ENCODE measurements at regions not wholly inside any gene's neighbourhood (a gene's known extent, or its start where the extent isn't known, plus 50 kb on each side); places are given as distances from the start of the nearest gene placed in this dataset.

DNA sequence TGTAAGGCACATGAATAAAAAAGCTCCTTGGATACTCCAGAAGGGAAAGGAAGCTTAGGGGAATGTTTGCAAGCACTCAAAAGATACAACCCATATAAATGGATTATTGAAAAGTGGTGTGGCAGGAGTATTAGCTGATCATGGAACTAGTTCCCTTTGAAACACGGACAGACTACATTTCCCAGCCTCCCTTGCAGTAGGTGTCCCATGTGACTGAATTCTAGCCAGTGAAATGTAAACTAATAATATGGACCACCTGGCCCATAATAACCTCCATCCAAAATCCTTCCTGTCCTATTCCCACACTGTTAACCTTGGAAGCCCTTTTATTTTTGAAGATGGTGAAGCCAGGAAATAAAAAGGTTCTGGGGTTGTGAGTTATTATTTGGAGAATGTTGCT, 242.3 kb downstream of the SUDS3 start:
- no peak for TF ChIP-seq POLR2A (IDR thresholded peaks at IDR 0.05; ENCODE audit: control extremely low read depth in 1 of 2, low read depth in 2 of 2, low read length in 2 of 2)
- TF ChIP-seq EGR1 (IDR thresholded peaks at IDR 0.05; ENCODE audit: borderline replicate concordance, low read depth, low read length): no peak
- TF ChIP-seq, protein P1, sequence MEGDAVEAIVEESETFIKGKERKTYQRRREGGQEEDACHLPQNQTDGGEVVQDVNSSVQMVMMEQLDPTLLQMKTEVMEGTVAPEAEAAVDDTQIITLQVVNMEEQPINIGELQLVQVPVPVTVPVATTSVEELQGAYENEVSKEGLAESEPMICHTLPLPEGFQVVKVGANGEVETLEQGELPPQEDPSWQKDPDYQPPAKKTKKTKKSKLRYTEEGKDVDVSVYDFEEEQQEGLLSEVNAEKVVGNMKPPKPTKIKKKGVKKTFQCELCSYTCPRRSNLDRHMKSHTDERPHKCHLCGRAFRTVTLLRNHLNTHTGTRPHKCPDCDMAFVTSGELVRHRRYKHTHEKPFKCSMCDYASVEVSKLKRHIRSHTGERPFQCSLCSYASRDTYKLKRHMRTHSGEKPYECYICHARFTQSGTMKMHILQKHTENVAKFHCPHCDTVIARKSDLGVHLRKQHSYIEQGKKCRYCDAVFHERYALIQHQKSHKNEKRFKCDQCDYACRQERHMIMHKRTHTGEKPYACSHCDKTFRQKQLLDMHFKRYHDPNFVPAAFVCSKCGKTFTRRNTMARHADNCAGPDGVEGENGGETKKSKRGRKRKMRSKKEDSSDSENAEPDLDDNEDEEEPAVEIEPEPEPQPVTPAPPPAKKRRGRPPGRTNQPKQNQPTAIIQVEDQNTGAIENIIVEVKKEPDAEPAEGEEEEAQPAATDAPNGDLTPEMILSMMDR (IDR thresholded peaks at IDR 0.05; ENCODE audit: control extremely low read depth in 1 of 3, insufficient read depth in 1 of 3, low read depth in 1 of 3, low read length in 3 of 3): no peak
- TF ChIP-seq, protein P2, sequence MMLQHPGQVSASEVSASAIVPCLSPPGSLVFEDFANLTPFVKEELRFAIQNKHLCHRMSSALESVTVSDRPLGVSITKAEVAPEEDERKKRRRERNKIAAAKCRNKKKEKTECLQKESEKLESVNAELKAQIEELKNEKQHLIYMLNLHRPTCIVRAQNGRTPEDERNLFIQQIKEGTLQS (IDR thresholded peaks at IDR 0.05; ENCODE audit: insufficient read depth, low read depth, low read length): peak; percentile 65; the same call in 1 of the 2 replicates
- TF ChIP-seq RNF2 (IDR thresholded peaks at IDR 0.05; ENCODE audit: borderline replicate concordance, low read depth, low read length, missing control alignments, poor library complexity, severe bottlenecking): no peak
- TF ChIP-seq GABPA (IDR thresholded peaks at IDR 0.05; ENCODE audit: borderline replicate concordance, insufficient read depth, low read length): no peak
- TF ChIP-seq, protein P3, sequence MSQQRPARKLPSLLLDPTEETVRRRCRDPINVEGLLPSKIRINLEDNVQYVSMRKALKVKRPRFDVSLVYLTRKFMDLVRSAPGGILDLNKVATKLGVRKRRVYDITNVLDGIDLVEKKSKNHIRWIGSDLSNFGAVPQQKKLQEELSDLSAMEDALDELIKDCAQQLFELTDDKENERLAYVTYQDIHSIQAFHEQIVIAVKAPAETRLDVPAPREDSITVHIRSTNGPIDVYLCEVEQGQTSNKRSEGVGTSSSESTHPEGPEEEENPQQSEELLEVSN (IDR thresholded peaks at IDR 0.05): no peak
- TF ChIP-seq TBP (IDR thresholded peaks at IDR 0.05; ENCODE audit: low read depth, low read length): no peak
- no peak for TF ChIP-seq EZH2 (IDR thresholded peaks at IDR 0.05; ENCODE audit: low read depth, low read length, severe bottlenecking)
